ENCODE measurements at regions not wholly inside any gene's neighbourhood (a gene's known extent, or its start where the extent isn't known, plus 50 kb on each side); places are given as distances from the start of the nearest gene placed in this dataset.

DNA sequence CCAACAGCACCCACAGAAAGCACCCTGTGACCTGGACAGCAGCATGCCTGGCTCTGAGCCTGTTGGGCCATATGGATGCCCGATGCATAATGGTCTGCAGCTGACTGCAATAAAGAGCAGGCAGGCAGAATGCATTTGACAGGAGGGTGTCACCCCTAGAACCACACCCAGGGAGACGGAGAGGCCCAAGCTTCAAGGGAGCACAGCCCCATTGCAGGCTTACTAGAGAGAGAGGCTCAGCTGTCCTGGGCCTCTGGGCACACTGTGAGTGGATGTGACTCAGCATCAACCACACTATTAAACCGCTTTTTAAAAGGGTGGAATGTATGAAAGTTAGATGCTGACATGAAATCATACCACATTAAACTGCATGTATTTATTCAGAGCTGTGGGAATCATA, 365.3 kb downstream of the CTTN start:
- Histone ChIP-seq H3K4me3 (ENCODE audit: low read length) (no peak overlapping the region), H3K9ac (ENCODE audit: low read depth, low read length) (no peak overlapping the region), H3K36me3 (ENCODE audit: insufficient read depth, low read length) (no peaks in the 10 kb centered on the region), H3K4me1 (ENCODE audit: insufficient read depth, low read length) (no peaks in the 10 kb centered on the region), H3K27me3 (ENCODE audit: insufficient read depth, low read length) (no peaks in the 10 kb centered on the region), H3K9me3 (ENCODE audit: insufficient read depth, low read depth, low read length) (no peaks in the 10 kb centered on the region), H3K27ac (ENCODE audit: low read depth, low read length) (no peak overlapping the region)
- WGBS, result 90% methylated on average over 2 of the region's 3 CpGs

- Histone ChIP-seq H3K9me3 (ENCODE audit: insufficient read depth, low read depth, low read length) (no peaks in the 10 kb centered on the region), H3K4me3 (ENCODE audit: low read length) (no peak overlapping the region), H3K9ac (ENCODE audit: low read depth, low read length) (no peak overlapping the region), H3K27me3 (ENCODE audit: insufficient read depth, low read length) (no peaks in the 10 kb centered on the region), H3K4me1 (ENCODE audit: insufficient read depth, low read length) (no peaks in the 10 kb centered on the region), H3K27ac (ENCODE audit: low read depth, low read length) (no peak overlapping the region), H3K36me3 (ENCODE audit: insufficient read depth, low read length) (no peaks in the 10 kb centered on the region)
- 88% methylated on average over 3 of the region's 3 CpGs for WGBS
These were observed 366.1 kb downstream of the CTTN start for GRCh38 chr11:70764356-70764905.

DNA sequence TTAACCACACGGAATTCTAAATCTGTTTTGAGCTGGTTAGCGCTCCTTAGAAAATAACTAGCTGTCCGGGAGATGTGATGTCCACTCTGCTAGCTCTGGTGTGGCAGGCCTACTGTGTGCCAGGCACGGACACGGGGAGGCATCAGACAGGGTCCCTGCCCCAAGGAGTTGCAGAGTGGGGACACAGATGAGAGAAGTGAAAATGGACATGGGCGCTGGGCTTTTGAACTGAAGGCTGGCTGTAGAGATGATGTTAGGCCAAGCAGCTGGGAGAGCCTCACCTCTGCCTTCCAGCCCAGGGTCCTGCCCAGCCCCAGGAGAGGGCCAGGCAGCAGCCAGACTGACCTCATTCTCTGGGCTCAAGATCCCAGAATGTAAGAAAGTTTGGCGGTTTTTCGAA, 368.6 kb downstream of the CTTN start:
- no peak overlapping the region for H3K9ac ChIP-seq (ENCODE audit: low read depth, low read length)
- H3K4me1 ChIP-seq (ENCODE audit: insufficient read depth, low read length), result no peaks in the 10 kb centered on the region
- H3K9me3 ChIP-seq (ENCODE audit: insufficient read depth, low read depth, low read length), result no peaks in the 10 kb centered on the region
- H3K4me3 ChIP-seq (ENCODE audit: low read length), result no peak overlapping the region
- no peaks in the 10 kb centered on the region for H3K27me3 ChIP-seq (ENCODE audit: insufficient read depth, low read length)
- WGBS, result 92% methylated on average over 8 of the region's 8 CpGs
- H3K27ac ChIP-seq (ENCODE audit: low read depth, low read length), result no peak overlapping the region
- no peaks in the 10 kb centered on the region for H3K36me3 ChIP-seq (ENCODE audit: insufficient read depth, low read length)

DNA sequence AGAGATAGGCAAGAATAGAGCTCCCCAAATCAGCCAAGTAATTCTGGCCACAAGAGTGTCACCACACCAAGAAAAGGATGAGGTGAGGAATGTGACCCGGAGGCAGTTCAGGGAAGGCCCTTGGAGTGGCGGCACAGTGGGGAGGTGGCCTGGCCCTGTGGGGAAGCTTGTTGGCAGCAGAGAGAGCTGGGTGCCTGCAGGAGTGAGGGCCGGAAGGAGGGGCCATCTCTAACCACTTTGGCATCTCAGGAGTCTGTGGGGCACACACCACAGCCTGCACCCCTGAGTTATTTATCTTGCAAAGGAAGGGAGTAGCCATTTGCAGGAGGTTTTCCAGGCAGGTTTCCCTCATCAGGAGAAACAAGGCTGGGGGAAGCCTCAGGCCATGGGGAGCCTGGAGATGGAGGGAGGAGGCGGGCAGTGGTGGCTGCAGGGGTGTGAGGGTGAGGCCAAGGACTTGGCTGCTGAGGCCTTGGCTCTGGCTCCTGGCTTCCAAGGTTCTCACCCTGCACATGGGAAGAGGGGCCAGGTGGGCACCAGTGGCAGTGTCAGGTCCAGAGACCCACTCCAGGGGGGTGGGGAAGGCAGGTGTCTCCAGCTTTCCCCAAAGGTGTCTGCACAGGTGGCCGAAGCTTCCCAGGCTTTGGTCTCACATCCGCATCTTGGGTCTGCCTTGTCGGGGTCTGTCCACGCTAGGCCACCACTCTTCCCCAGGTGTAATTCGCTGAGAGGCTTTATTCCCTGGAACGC, 370.2 kb downstream of the CTTN start:
- Histone ChIP-seq H3K9me3 (ENCODE audit: insufficient read depth, low read depth, low read length) (0 out of 2 replicates have a peak, but pooled peaks cover under 1% of the 10 kb centered on the region), H3K4me1 (ENCODE audit: insufficient read depth, low read length) (no peaks in the 10 kb centered on the region)

GRCh38 chr11:70769106-70769505, 370.8 kb downstream of the CTTN start:
- no peak overlapping the region for H3K27ac ChIP-seq (ENCODE audit: low read depth, low read length)
- 89% methylated on average over 14 of the region's 14 CpGs for WGBS
- no peak overlapping the region for H3K9ac ChIP-seq (ENCODE audit: low read depth, low read length)
- H3K9me3 ChIP-seq (ENCODE audit: insufficient read depth, low read depth, low read length), result 0 out of 2 replicates have a peak, but pooled peaks cover 4% of the 10 kb centered on the region
- no peaks in the 10 kb centered on the region for H3K27me3 ChIP-seq (ENCODE audit: insufficient read depth, low read length)
- no peaks in the 10 kb centered on the region for H3K4me1 ChIP-seq (ENCODE audit: insufficient read depth, low read length)
- H3K4me3 ChIP-seq (ENCODE audit: low read length), result no peak overlapping the region
- no peaks in the 10 kb centered on the region for H3K36me3 ChIP-seq (ENCODE audit: insufficient read depth, low read length)

More for the DNA sequence above, 370.2 kb downstream of the CTTN start:
- H3K36me3 ChIP-seq (ENCODE audit: insufficient read depth, low read length), result no peaks in the 10 kb centered on the region
- H3K27ac ChIP-seq (ENCODE audit: low read depth, low read length), result no peak overlapping the region
- no peak overlapping the region for H3K9ac ChIP-seq (ENCODE audit: low read depth, low read length)
- H3K4me3 ChIP-seq (ENCODE audit: low read length), result no peak overlapping the region
- WGBS, result 94% methylated on average over 10 of the region's 10 CpGs
- H3K27me3 ChIP-seq (ENCODE audit: insufficient read depth, low read length), result no peaks in the 10 kb centered on the region

- 93% methylated on average over 8 of the region's 8 CpGs for WGBS
- Histone ChIP-seq H3K27me3 (ENCODE audit: insufficient read depth, low read length) (no peaks in the 10 kb centered on the region), H3K36me3 (ENCODE audit: insufficient read depth, low read length) (no peaks in the 10 kb centered on the region)
These were observed 371.2 kb downstream of the CTTN start for GRCh38 chr11:70769521-70769920.

GRCh38 chr11:70771099-70771885, 373.0 kb downstream of the CTTN start:
- Histone ChIP-seq H3K27ac (ENCODE audit: low read depth, low read length) (no peak overlapping the region), H3K4me3 (ENCODE audit: low read length) (no peak overlapping the region), H3K9me3 (ENCODE audit: insufficient read depth, low read depth, low read length) (0 out of 2 replicates have a peak, but pooled peaks cover 4% of the 10 kb centered on the region), H3K27me3 (ENCODE audit: insufficient read depth, low read length) (no peaks in the 10 kb centered on the region), H3K36me3 (ENCODE audit: insufficient read depth, low read length) (no peaks in the 10 kb centered on the region), H3K4me1 (ENCODE audit: insufficient read depth, low read length) (no peaks in the 10 kb centered on the region), H3K9ac (ENCODE audit: low read depth, low read length) (no peak overlapping the region)
- 92% methylated on average over 18 of the region's 18 CpGs for WGBS

More at GRCh38 chr11:70769521-70769920, 371.2 kb downstream of the CTTN start:
- 0 out of 2 replicates have a peak, but pooled peaks cover 4% of the 10 kb centered on the region for H3K9me3 ChIP-seq (ENCODE audit: insufficient read depth, low read depth, low read length)
- no peaks in the 10 kb centered on the region for H3K4me1 ChIP-seq (ENCODE audit: insufficient read depth, low read length)
- no peak overlapping the region for H3K27ac ChIP-seq (ENCODE audit: low read depth, low read length)
- no peak overlapping the region for H3K9ac ChIP-seq (ENCODE audit: low read depth, low read length)
- H3K4me3 ChIP-seq (ENCODE audit: low read length), result no peak overlapping the region

- no peak overlapping the region for H3K9ac ChIP-seq (ENCODE audit: low read depth, low read length)
- 0 out of 2 replicates have a peak, but pooled peaks cover 4% of the 10 kb centered on the region for H3K9me3 ChIP-seq (ENCODE audit: insufficient read depth, low read depth, low read length)
- H3K4me3 ChIP-seq (ENCODE audit: low read length), result no peak overlapping the region
- no peaks in the 10 kb centered on the region for H3K27me3 ChIP-seq (ENCODE audit: insufficient read depth, low read length)
- H3K27ac ChIP-seq (ENCODE audit: low read depth, low read length), result no peak overlapping the region
- H3K4me1 ChIP-seq (ENCODE audit: insufficient read depth, low read length), result no peaks in the 10 kb centered on the region
- H3K36me3 ChIP-seq (ENCODE audit: insufficient read depth, low read length), result no peaks in the 10 kb centered on the region
- 89% methylated on average over 8 of the region's 8 CpGs for WGBS
These were observed 374.6 kb downstream of the CTTN start for GRCh38 chr11:70772950-70773349.

DNA sequence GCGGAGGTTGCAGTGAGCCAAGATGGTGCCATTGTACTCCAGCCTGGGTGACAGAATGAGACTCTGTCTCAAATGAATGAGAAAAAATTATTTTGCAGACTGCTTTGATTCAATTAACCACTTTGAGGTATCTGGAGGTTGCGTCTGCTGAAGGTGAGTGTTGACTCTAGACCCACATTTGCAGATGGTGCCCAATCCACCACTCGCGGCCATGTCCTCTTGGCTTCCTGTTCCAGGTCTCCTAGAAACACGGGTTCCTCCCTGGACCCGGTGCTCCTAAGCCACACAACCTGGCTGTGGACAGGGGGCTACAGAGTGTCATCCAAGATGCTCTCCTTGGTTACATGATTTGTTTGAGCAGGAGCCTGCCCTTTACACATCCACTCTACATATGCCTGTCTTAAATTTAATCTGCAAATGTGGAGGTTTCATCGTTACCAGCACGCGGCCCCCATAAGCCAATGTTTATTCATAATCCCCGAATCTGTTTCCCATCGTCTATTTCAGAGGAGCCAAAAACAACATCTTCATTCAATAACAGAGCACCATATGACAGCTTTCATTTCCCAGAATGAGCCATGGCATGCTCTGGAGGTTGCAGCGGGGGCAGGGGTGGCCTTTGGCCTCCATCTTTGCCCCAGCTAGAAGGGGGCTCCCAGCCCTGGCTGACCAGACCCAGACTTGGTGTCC, 377.2 kb downstream of the CTTN start:
- Histone ChIP-seq H3K9me3 (ENCODE audit: insufficient read depth, low read depth, low read length) (0 out of 2 replicates have a peak, but pooled peaks cover 4% of the 10 kb centered on the region), H3K27ac (ENCODE audit: low read depth, low read length) (no peak overlapping the region), H3K4me3 (ENCODE audit: low read length) (no peak overlapping the region), H3K36me3 (ENCODE audit: insufficient read depth, low read length) (no peaks in the 10 kb centered on the region), H3K27me3 (ENCODE audit: insufficient read depth, low read length) (no peaks in the 10 kb centered on the region), H3K9ac (ENCODE audit: low read depth, low read length) (no peak overlapping the region), H3K4me1 (ENCODE audit: insufficient read depth, low read length) (no peaks in the 10 kb centered on the region)
- 93% methylated on average over 12 of the region's 12 CpGs for WGBS

GRCh38 chr11:70776914-70777532, 378.7 kb downstream of the CTTN start:
- Histone ChIP-seq H3K9ac (ENCODE audit: low read depth, low read length) (no peak overlapping the region), H3K4me3 (ENCODE audit: low read length) (no peak overlapping the region), H3K27ac (ENCODE audit: low read depth, low read length) (no peak overlapping the region), H3K27me3 (ENCODE audit: insufficient read depth, low read length) (no peaks in the 10 kb centered on the region), H3K9me3 (ENCODE audit: insufficient read depth, low read depth, low read length) (0 out of 2 replicates have a peak, but pooled peaks cover 4% of the 10 kb centered on the region), H3K36me3 (ENCODE audit: insufficient read depth, low read length) (no peaks in the 10 kb centered on the region), H3K4me1 (ENCODE audit: insufficient read depth, low read length) (no peaks in the 10 kb centered on the region)
